CMK (cell line): ENCODE measurements at regions not wholly inside any gene's neighbourhood (a gene's known extent, or its start where the extent isn't known, plus 50 kb on each side); places are given as distances from the start of the nearest gene placed in this dataset.
A peak's percentile ranks its signal among the peaks of the same experiment; 100 is the strongest.

Experiments
- DNase-seq: peaks from one replicate; pipeline ENCODE4 v3.0.0-alpha.2; 2010; ENCODE audit warnings: low read depth

DNA sequence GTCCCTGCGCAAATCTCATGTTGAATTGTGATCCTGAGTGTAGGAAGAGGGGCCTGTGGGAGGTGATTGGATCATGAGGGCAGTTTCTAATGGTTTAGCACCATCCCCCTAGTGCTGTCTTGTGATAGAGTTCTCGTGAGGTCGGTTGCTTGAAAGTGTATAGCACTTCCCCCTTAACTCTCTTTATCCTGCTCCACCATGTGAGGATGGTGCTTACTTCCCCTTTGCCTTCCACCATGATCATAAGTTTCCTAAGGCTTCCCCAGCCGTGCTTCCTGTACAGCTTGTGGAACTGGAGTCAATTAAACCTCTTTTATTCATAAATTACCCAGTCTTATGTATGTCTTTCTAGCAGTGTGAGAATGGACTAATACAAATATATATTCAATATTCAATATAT lies 303.7 kb upstream of the SEL1L start:
- peak; percentile 1 for DNase-seq

DNA sequence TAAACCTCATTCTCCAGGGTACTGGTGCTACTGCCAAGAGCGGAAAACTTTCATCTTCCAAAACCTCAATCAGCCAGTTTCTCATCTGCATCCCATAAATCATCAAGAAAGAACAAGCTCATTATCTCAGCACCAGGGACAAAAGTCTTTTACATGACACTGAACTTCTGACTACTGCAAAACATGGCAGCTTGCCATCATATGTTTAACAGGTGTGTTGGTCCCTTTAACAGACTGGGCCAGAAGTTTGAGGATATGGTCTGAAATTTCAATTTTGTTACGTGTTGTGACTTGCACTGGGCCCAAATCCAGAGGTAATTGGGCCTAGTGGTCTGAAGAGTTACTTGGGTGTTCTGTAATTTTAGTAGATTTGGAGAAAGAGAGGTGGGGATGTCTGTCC lies 305.4 kb upstream of the SEL1L start:
- no peak for DNase-seq

DNA sequence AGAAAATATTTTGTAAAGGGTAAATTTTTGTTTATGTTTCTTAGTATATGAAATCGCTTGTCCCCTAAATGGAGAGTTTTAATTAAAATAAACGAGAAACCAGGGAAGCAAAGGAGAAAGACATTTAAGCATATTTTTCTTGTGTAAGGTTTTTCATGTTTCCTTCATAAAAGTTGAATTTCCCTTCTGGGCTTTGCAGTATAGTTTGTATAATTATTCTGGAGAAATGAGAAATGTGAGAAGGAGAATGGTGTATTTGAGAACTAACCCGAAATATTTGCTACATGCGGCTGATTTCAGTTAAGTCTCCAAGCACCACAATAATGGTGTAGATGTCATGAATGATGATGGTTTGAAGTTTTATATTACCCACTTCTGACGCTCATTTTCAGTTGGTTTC lies 307.7 kb upstream of the SEL1L start:
- no peak for DNase-seq

DNA sequence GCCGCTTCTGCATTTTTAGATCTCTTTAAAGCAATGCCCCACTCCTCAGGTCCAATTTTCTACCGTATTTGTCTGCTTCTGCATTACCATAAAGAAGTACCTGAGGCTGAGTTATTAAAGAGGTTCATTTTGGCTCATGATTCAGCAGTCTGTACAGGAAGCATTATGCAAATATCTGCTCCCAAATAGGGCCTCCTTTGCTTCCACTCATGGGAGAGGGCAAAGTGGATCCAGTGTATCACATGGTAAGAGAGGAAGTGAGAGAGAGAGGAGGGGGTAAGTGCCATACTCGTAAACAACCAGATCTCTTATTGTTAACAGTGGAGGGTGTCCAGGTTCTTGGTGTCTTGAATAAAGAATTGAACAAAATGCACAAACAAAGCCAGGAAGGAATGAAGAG lies 316.1 kb upstream of the SEL1L start:
- peak; percentile 4 for DNase-seq

DNA sequence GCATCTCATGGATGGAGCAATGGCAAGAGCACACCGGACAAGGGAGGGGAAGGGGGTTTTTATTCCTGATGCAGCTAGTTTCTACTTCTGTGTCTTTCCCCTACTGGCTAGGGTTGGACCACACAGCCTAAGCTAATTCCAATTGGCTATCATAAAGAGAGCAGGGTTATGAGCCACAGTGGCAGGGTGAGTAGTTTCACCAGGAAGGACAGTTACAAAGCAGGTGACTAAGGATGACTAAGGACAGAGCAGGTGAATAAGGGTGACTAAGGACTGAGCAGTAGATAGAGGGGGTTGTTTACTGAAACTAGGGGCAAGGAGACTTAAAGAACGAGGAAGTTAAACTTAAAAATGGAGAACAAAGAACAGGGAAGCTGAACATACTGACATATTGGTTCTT lies 321.4 kb upstream of the SEL1L start:
- DNase-seq = no peak

DNA sequence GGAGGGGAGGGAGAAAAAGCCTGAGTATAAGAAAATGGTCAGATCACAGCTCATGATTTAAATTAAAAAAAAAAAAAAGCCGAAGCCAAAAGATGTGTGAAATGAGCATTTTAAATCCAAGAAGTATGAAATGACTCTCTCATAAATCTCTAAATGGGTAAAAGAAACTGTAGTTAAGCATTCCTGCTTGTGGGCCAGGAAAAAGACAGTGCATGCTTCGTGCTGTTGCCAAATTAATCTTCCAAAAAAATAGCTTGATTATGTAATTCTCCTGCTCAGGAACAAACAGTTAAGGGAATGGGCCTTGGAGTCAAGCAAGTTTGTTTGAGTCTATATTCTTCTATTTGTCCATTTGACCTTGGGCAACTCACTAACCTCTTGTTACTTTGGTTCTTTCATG lies 325.4 kb upstream of the SEL1L start:
- no peak for DNase-seq

DNA sequence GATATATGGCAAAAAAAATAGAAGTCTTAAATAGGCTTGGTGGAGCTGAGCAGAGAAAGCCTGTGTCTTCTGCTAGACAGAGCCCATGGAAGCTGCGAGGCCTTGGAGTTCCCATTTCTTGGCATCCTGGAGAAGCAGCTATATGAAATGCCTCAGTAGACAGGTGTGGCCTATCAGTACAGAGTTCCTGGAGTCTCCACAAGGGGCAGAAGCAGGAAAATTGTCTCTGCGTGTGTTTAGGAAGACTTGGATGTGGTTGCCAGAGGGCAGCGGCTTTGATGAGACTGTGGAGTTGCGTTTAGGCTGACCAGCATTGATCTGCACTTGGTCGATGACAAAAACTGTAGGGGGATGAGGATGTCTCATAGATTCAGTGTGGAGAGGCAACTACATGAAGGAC lies 334.5 kb upstream of the SEL1L start:
- no peak for DNase-seq

DNA sequence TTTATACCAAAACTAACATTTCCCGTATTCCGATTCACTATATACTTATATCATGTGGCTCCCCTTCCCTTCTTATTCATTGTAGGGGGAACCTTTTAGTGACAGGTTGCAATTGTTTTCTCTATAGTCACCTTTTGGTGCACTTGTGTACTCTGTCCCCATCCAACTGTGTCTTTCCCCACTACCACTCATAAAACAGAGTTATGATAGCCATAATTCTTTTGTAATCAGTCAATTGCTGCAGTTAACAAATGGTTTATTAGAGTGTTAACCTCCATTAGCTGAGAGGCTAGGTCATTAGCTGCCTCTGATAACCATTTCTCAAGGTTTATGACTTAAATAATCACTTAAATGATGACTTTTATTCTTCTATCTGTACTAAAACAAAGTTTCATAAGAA lies 338.1 kb upstream of the SEL1L start:
- DNase-seq = no peak

DNA sequence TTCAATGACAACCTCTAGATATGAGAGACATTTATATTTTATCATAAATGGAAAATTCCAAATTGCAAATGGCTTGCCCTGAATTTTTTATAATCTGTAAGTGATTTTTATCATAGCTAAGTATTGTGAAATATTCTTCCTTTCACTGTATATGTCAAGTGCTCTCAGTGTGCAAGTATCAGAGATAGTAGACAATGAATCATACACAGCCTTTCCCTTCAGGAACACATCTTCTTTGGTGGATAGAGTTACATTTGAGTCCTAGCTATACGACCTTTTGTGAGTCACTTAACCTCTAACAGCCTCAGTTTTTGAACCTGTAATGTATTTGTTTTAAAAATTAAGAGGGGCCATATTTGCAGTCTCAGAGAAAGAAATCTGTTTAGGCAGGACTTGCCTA lies 350.7 kb upstream of the SEL1L start:
- DNase-seq = no peak

DNA sequence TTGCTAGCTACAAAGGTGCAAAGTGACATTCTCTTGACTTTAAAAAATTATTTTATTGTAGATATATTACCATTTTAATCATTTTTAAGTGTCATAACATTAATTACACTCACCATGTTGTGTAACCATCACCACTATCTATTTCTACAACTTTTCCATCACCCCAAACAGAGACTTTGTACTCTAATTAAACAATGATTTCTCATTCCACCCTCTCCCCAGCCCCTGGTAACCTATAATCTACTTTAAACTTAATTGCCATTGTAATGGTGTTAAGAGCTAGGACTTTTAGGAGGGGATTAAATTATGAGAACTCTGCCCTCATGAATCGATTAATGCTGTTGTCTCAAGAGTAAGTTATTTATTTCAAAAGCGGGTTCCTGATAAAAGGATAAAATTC lies 352.9 kb upstream of the SEL1L start:
- DNase-seq = no peak

DNA sequence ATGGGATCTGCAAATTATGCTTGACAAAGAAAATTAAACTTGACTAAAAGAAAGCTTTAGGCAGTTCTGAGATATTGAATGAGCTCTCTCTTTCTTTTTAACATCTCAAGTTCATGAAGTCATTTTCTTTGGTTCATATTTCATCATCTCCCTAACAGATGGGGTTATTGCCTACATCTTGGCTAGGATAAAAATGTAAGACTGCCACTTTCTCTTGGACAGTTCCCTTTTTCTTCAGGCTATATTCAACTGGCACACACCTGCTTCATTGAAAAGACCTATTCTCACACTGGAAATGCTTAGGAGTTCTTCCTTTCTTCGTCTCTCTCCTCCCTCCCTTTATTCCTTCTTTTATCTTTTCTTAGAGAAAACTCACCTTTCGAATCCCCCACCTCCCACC lies 355.9 kb upstream of the SEL1L start:
- no peak for DNase-seq

DNA sequence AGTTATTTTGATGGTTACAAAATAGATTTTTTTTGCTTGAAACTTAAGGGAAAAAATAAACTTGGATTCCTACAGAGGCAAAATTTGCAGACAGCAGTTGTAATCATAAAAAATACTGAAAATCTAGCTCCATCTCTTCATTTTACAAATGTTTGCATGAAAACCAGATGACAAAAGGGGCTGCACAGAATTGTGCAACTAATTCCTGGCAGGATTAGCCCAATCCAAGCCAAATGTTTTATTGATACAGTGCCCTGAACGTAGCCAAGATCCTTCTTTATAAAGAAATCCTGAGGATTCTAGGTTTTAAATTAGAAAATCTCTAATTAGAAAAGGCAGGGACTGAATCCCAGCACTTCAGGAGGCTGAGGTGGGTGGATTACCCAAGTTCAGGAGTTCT lies 356.4 kb upstream of the SEL1L start:
- DNase-seq = no peak

DNA sequence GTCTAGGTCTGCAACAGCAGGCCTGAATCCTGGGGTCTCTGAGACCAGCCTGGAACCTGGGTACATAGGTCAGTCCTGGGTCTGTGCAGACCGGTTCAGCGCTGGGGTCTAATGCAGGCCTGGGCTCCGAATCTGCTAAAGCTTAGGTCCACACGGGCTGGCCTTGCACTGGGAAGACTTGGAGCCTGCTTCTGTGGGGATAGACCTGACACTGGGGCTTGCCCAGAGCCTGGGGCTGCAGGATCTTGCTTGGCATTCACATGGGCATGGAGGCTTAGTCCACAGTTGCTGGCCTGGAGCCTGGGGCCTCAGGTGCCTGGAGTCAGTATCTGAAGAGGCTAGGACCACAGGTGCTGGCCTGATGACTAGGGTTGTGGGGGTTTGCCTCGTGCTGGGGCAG lies 369.8 kb upstream of the SEL1L start:
- no peak for DNase-seq

DNA sequence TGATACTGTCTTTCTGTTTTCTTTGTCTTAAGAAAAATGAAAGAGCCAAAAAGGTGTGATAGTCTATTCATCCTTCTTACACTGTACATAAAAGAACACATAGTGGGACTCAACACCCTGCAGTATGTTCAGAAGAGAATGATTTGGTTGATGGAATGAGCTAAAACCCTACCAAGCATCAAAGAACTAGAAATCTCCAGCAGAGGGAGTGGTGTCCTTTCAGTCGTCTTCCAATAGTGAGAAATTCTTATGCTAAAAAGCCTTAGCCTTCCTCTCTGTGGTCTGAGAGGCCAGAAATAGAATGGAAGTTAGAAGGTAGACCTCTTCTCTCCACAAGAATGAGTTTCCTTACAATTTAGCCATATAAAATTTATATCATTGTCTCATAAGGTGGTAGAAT lies 393.4 kb upstream of the SEL1L start:
- no peak for DNase-seq

DNA sequence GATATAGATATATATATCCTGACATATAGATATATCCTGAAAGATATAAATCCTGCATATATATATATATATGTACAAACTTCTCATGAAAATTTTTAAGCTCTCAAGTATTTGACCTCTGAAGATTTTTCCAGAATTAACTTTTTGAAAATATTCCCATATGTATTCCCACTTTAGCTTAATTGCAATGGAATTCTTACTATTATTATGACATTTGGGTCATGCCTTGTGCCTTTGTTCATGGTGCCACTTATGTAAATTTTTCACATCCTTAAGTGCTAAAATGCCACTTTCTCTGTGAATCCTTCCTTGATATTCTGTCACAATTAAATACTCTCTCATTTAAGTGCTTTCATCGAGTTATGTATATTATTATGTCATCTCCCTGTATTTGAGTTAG lies 398.2 kb upstream of the SEL1L start:
- DNase-seq = no peak

DNA sequence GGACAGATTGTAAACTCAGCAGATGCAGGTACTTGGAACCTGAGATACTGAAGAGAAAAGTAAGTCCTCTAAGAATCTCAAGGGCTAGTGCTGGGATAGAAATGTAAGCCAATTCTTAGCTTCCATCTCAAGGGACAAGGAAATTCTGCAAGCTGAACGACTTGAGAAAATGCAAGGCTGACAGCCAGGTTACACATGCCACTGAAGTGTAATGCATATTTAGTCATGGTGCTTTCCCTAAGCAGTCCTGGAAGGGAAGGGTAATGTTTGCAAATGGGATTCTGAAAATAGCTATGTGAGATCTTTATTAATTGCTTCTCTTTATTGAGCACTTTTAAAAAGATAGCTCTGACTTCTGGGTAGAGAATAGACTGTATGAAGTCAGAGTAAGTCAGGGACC lies 402.7 kb upstream of the SEL1L start:
- DNase-seq = no peak

DNA sequence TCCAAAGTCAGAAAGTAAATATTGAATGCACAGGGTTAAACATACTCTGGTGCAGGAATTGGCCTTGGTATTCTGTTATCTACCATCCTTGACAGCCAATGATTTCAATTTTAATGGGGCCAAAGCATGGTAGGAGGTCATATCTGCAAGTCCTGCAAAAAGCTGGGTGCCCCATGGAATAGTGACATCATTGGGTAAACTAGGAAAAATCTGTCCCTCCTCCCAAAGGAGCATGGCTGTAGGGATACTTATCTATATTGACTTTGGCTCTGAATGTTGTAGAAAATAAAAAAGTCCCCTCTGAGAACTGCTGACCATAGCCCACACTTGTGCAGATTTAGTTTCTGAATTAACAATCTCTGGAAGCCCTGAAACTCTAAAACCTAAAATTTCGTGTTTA lies 403.2 kb upstream of the SEL1L start:
- DNase-seq = no peak

DNA sequence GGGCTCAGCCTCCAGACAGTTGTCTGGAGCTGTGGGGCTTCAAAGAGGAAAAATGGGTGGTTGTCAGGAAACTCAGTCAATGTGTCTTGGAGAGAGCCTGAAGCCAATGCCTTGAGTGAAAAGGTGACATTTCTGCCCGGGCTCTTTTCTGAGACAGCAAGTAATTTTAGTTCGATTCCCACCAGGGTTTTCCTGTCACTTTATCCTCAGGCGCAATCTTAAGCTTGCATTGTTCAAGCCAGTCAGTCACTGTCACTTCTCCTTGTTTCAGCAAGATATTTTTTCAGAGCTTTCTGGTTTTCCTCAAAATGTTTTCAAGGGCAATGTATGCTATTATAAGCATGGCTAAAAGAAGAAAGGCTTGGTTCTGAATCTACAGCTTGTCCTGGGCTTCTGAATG lies 404.7 kb upstream of the SEL1L start:
- no peak for DNase-seq

DNA sequence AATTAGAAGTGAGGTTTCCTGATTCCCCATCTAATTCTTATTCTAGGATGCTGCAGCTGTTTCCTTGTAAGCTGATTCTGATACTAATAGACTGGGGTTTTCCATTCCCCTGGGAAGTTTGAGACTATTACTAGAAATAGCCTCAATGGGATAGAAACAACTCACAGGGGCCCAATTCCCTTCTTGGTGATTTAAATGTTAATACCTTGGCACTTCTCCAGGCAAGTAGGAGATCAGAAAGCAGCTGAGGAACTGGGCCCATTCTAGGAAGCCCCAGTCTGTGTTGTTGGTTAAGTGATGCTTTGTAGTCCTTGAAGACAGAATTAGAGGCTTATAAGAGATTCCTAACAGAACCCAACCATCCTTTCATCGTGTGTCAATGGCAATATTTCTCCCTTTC lies 407.0 kb upstream of the SEL1L start:
- DNase-seq = no peak

DNA sequence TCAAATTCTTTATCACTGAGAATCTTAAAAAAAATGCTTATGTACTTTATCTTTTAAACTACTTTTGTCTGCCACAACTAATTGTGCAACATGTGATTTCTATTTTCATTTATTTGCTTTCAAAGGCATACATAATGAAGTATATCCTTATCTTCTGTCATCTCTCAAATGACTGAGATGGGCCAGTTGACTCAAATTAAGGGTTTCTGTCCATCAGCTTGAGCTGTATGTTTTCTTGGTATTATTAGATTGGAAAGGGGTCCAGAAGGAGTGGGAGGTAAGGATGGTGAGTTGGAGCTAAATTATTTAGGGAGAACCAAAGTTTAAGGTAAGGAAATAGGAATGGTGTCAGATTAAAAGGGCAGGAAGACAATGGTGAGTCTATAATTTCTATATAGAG lies 408.4 kb upstream of the SEL1L start:
- no peak for DNase-seq

DNA sequence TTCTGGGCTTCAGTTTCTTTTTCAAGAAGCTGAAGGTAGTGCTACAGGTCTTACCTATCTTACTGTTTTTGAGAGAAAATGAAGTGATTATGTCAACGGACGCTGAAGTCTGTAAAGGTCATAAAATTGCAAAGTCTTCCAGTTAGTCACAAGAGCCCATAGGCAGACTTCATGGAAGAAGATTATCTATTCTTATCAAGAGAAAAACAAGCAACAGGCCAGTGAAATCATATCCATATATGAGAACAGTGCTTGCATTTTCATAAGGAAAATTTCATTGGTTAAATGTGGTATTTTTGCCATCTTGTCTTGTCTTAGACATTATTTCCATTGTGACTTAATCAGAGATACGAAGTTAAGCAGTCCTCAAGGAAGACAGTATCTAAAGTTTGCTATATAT lies 412.7 kb upstream of the SEL1L start:
- DNase-seq = no peak

DNA sequence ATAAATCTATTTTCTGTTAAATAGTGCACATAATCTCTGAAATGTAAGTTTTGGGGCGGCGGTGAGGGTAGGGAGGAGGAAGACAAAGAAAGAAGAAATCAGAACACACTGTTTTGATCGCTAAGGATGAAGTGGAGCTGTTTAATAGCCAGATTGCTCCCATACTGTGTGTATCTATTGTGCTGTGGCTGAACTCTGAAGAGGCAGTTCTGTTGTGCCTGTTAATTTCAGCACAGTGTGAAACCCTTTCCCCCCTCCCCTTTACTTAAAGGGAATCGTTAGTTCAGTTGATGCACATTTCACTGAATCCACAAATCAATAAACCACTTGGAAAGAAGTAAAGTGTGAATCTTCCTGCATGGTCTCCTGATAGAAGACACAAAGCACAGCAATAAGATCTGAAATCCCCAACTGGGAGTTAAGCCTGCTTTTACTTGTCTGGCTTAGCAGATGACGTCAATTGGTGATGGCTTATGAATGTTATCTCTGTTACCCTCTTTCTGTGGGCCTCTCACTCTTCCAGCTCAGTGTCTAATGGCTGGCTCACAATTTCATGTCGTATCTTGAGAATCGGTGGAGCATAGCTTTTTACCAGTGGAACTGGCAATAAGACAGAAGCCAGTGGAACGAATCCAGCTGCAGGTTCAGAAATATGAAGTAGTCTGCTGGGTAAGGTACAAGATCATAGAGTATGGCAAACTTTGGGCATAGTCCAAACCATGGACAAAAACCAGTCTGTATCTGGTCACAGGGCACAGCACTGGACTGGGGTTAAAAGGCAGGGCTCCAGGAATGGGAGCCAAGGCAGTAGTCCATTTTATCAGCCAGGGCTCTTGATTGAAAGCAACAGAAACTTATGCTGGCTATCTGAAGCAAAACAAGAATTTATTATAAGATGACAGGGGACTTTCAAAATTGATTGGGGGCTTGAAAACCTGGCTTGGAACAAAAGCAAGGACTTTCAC lies 413.5 kb upstream of the SEL1L start:
- no peak for DNase-seq

DNA sequence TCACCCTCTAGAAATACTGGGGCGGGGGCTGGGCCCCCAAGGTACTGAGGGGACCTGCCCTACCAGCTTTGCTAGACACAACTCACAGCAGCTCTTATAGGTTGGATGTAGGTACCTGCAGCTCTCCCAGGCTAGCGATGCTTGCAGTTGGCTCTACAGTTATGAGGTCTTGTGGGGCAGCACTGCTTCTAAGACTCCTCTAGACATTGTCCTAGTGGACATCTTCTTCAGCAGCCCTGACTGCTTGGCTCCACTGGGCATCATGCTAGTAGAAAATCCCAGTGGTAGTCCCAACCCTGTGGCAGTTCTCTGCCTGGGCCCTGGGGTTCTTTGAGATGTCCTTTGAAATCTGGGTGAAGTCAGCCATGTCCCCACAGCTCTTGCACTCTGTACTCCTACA lies 419.3 kb upstream of the SEL1L start:
- DNase-seq = no peak

DNA sequence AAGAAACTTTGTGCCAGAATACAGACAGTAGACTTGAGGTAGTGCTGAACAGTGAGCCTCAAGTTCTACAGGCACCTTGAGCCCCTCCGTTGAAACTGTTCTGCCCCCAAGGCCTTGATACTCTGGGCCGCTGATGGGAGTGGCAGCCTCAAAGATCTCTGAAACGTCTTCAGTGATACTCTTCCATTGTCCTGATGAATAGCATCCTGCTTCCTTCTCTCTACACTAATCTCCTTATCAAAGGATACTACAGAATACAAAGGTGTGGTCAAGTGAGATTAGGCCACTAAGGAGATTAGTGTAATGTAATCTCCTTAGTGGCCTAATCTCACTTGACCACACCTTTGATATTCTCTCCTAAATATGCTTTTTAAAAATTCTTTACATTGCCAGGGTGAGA lies 419.8 kb upstream of the SEL1L start:
- DNase-seq = no peak
